Stimulated activated naive B cell treated with anti-CD40 and anti-IgM and Interleukin-4, amounts not matched to agents 10 μg/mL and 1 μg/mL and 100 μg/mL, for 72 hours (primary cell): ENCODE measurements at regions not wholly inside any gene's neighbourhood (a gene's known extent, or its start where the extent isn't known, plus 50 kb on each side); places are given as distances from the start of the nearest gene placed in this dataset.

ENCODE experiments used
- ATAC-seq, 2 donors: fragments of 150-1000 bp; cut with Tn5 transposase; replicated peaks; 2 replicates each; pipeline ENCODE4 v1.10.0; 2021; ENCODE audit warnings: moderate library complexity in 1 of 2
- DNase-seq: peaks from one replicate; pipeline ENCODE4 v3.0.0; 2021
- H3K27ac Mint-ChIP-seq: one replicate; pipeline ENCODE4 v1.8.0; 2022; ENCODE audit warnings: mild to moderate bottlenecking, mixed read lengths
- H3K27me3 Mint-ChIP-seq, 2 donors: one replicate each; pipeline ENCODE4 v1.8.0; 2022; ENCODE audit warnings: mixed read lengths in 2 of 2
- H3K36me3 Mint-ChIP-seq, 2 donors: one replicate each; pipeline ENCODE4 v1.8.0; 2022; ENCODE audit warnings: mixed read lengths in 2 of 2, mild to moderate bottlenecking in 1 of 2
- H3K4me1 Mint-ChIP-seq, 2 donors: one replicate each; pipeline ENCODE4 v1.8.0; 2022; ENCODE audit warnings: mixed read lengths in 2 of 2, mild to moderate bottlenecking in 1 of 2
- H3K4me3 Mint-ChIP-seq, 2 donors: one replicate each; pipeline ENCODE4 v1.8.0; 2022; ENCODE audit warnings: mild to moderate bottlenecking in 2 of 2, mixed read lengths in 2 of 2, moderate library complexity in 1 of 2
- H3K9me3 Mint-ChIP-seq, 2 donors: one replicate each; pipeline ENCODE4 v1.8.0; 2022; ENCODE audit warnings: mixed read lengths in 2 of 2, mild to moderate bottlenecking in 1 of 2

DNA sequence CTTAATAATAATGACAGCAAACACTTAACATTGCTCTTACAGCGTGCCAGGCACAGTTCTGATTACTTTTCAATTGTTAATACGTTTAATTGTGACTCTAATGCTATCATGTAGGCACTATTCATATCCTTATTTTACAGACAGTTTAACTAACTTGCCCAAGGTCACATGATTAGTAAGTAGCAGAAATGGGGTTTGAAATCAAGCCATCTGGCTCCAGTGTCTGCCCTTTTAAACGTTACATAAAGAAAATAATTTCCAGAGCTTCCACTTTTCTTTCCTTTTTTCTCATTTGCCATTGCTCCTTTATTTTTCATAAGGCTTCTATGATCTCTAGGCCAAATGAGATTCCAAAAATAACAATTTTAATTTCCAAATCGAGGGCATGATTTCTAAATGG lies 50.6 kb upstream of the IKZF2 start:
- no peak overlapping the region for H3K4me3 Mint-ChIP-seq

DNA sequence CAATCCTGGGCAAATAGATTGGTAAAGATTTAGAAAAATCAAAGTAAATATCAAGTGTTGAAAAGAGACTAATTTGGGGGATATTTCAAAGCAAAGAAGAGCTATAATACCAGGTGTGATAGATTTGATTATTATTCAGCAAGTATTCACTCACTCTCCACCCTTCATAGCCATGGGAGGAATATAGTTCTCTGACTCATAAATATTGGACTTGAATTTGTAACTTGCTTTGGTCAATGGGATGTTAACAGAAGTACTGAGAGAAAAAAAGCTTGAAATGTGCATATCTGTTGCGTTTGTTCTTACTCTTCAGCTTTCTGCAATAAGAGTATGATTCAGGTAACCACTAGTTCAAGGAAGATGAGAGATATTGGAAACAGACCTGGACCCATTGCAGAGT lies 54.5 kb upstream of the IKZF2 start:
- no peak for DNase-seq
- H3K27me3 Mint-ChIP-seq, result no peaks in the 10 kb centered on the region
- H3K4me3 Mint-ChIP-seq, result no peak overlapping the region
- H3K4me1 Mint-ChIP-seq, result peaks cover 4 to 17% of the 10 kb centered on the region in 2 donors
- H3K36me3 Mint-ChIP-seq, result no peaks in the 10 kb centered on the region
- peaks cover 4 to 7% of the 10 kb centered on the region in 2 donors for H3K9me3 Mint-ChIP-seq
- no peak for ATAC-seq
- no peak overlapping the region for H3K27ac Mint-ChIP-seq

More for the DNA sequence above, 50.6 kb upstream of the IKZF2 start:
- DNase-seq, result no peak
- ATAC-seq, result no peak
- H3K9me3 Mint-ChIP-seq, result peaks cover 9 to 11% of the 10 kb centered on the region in 2 donors
- H3K27me3 Mint-ChIP-seq, result no peaks in the 10 kb centered on the region
- H3K36me3 Mint-ChIP-seq, result peaks cover 0 to 4% of the 10 kb centered on the region in 2 donors
- H3K4me1 Mint-ChIP-seq, result peaks cover 6 to 25% of the 10 kb centered on the region in 2 donors
- no peak overlapping the region for H3K27ac Mint-ChIP-seq

DNA sequence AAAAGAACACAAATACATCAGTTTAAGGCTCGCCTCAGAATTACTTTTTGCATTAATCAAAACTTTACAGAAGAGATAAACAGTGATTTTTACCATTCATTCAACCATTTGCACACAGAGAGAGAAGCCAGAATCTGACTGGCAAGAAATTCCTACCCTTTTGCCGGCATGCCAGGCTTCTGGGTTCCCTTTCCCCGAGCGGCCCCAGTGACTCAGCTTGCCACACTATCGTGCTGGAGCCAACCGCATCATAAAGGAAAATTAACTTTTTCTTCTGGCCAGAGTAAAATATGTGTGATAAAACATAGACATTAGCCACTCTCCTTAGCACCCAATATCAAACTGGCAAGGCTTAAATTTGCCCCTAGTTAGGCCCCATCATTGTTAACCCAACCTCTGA lies 61.8 kb upstream of the IKZF2 start:
- Mint-ChIP-seq H3K27ac (no peak overlapping the region), H3K4me1 (no peaks in the 10 kb centered on the region), H3K27me3 (no peaks in the 10 kb centered on the region), H3K9me3 (peaks cover 0 to under 1% of the 10 kb centered on the region in 2 donors), H3K36me3 (no peaks in the 10 kb centered on the region), H3K4me3 (no peak overlapping the region)
- DNase-seq, result no peak
- no peak for ATAC-seq

DNA sequence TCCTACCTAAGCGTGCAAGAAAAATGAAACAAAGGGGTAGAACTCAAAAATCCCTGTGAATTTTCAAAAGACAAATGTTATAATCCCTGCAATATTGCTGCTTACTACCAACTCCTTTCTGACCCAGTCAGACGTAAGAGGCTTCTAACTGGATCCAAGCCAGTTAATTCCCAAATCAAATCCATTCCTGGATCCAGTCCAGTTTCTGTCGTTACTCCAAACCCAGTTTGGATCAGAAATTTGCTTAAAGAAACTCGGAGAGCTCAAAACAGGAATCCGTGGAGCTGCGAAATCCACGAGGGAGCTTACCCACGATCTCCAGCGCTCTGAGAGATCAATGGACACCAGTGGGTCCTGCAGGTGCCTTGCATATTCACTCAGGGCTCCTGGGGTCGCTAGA lies 62.8 kb upstream of the IKZF2 start:
- Mint-ChIP-seq H3K27ac (no peak overlapping the region), H3K27me3 (no peaks in the 10 kb centered on the region), H3K9me3 (no peaks in the 10 kb centered on the region), H3K36me3 (no peaks in the 10 kb centered on the region), H3K4me1 (no peaks in the 10 kb centered on the region), H3K4me3 (no peak overlapping the region)
- DNase-seq (no peak), ATAC-seq (no peak)

DNA sequence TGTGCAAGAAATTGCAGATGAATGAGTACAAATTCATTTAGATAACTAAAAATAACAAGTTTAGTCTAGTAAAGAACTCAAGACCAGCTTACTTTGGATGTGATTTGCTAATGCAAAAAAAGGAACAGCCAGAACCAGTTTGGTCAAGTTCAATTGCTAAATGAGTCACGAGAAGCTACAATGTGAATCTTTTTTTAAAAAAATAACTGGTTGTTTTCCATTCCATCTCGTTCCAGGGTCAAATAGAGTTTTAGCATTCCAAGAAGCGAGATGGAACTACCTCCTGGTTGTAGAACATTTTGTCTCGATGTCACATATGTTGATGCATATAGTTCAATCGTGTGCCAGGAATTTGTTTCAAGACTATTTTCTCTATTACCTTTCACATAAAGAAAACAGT lies 65.0 kb upstream of the IKZF2 start:
- no peak for DNase-seq
- Mint-ChIP-seq H3K4me1 (peaks cover 5% of the 10 kb centered on the region in 2 donors), H3K27me3 (no peaks in the 10 kb centered on the region), H3K36me3 (no peaks in the 10 kb centered on the region), H3K4me3 (no peak overlapping the region), H3K27ac (no peak overlapping the region), H3K9me3 (peaks cover 0 to 3% of the 10 kb centered on the region in 2 donors)
- ATAC-seq, result no peak

DNA sequence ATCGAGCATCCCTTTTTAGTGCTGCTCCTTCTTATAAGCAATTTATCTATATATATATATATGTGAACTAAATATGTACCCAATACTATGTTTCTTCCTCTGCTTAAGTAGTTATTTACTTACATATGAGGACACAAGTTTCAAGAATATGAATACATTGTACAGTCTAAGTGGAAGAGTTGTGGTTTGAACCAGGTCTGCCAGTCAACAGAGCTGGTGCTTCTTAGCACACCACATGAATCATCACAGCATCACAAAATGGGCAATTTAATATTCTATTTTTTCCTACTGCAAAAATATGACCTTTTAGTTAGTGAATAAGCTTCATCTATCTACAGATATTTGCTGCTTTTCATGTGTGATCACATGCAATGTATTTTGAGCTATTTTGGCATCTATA lies 64.4 kb upstream of the SPAG16 start:
- Mint-ChIP-seq H3K4me3 (no peak overlapping the region), H3K27ac (no peak overlapping the region), H3K4me1 (peaks cover 5 to 10% of the 10 kb centered on the region in 2 donors), H3K36me3 (no peaks in the 10 kb centered on the region), H3K27me3 (no peaks in the 10 kb centered on the region), H3K9me3 (peaks cover 0 to 3% of the 10 kb centered on the region in 2 donors)
- no peak for DNase-seq
- ATAC-seq, result peak; percentile 38 to 52

DNA sequence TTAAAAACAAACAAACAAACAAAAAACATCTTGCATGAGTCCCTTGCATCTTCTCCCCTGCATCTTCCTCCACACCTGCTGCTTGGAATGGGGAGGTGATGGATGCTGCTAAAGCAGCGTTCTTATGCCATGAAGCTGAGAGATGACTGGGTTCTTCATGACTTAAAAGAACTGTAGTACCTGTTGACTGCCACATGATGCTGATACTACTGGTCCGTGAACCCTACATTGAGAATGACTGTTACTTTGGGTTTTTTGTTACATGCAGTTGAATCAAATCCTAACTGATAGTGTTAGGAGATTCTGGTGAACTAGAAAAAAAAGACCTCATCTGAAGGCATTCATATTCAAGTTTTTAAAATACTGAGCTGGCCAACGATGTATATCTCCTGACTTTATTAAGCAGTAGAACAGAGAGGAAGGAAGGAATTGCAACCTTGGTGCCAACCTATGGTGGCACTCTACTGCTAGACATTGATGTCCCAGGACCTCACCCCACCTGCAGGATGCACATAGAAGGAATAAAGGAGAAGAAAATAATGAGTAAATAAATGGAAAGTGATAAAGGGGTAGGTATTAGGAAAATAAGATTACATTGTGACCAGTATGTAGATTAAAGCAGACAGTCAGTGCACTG lies 63.2 kb upstream of the SPAG16 start:
- no peak overlapping the region for H3K27ac Mint-ChIP-seq
- no peak overlapping the region for H3K4me3 Mint-ChIP-seq
- H3K36me3 Mint-ChIP-seq, result peaks cover 0 to 4% of the 10 kb centered on the region in 2 donors
- peaks cover 0 to 4% of the 10 kb centered on the region in 2 donors for H3K9me3 Mint-ChIP-seq
- no peaks in the 10 kb centered on the region for H3K27me3 Mint-ChIP-seq
- peak; percentile 80 to 85 for ATAC-seq
- DNase-seq, result no peak
- H3K4me1 Mint-ChIP-seq, result peaks cover 9 to 15% of the 10 kb centered on the region in 2 donors

DNA sequence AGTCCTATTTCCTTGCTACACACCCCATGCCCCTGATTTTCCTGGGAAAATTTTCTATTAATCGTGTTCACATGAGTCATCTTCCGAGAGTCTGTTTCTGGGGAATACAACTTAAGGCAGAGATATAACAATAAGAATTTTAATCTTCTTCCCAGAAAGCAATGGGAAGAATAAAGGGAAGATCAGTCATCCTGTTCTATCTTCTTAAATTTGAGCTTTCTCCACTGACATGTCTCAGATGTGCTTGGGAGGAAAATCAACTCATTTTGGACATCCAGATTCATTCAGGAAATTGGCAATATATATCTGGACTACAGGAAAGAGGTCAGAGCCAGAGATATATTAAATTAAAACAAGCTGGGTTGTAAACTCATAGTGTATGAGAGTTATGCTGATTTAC lies 62.3 kb upstream of the SPAG16 start:
- Mint-ChIP-seq H3K27me3 (no peaks in the 10 kb centered on the region), H3K27ac (no peak overlapping the region), H3K9me3 (peaks cover 0 to 6% of the 10 kb centered on the region in 2 donors), H3K36me3 (peaks cover 0 to 4% of the 10 kb centered on the region in 2 donors), H3K4me1 (peaks cover 12 to 23% of the 10 kb centered on the region in 2 donors), H3K4me3 (no peak overlapping the region)
- ATAC-seq (no peak), DNase-seq (no peak)

DNA sequence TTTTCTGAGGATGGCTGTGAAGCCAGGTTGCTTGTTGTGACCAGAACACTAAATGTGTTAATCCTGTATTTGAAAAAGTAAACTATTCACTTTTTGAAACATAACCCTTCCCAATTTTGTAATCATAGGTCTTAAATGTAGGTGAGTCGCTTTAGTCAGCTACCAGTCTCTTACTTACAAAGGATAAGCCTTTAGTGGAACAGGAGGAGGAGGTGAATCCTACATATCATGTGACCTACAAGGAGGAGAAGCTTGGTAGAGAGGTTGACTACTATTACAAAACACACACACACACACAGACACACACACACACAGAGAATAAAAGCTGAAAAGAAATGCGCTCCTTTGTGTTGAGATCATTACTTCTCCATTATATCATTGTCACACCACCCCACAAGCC lies 59.9 kb upstream of the SPAG16 start:
- peaks cover 0 to 4% of the 10 kb centered on the region in 2 donors for H3K36me3 Mint-ChIP-seq
- DNase-seq (no peak), ATAC-seq (no peak)
- no peak overlapping the region for H3K4me3 Mint-ChIP-seq
- peaks cover 19 to 42% of the 10 kb centered on the region in 2 donors for H3K4me1 Mint-ChIP-seq
- peaks cover 0 to 7% of the 10 kb centered on the region in 2 donors for H3K9me3 Mint-ChIP-seq
- no peaks in the 10 kb centered on the region for H3K27me3 Mint-ChIP-seq
- no peak overlapping the region for H3K27ac Mint-ChIP-seq

DNA sequence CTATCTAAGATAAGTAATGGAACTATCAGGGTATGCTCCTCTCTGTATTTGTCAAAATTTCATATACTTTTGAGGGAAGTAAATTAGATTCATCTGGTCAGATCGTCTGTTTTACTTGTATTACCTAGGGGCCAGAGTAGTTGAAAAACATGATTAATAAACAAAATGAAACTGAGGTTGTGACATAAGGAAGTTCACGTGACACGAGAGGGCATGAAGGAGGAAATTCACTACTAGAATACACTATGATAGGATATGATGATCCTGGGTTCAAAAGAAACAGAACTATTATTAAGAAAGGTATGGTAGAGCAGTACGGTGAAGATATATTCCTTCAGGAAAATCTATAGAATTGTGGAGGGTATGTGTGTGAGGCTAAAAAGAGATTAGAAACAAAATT lies 58.4 kb upstream of the SPAG16 start:
- Mint-ChIP-seq H3K9me3 (peaks cover 0 to 7% of the 10 kb centered on the region in 2 donors), H3K27ac (peak overlapping the region; percentile 22), H3K4me3 (no peak overlapping the region), H3K27me3 (no peaks in the 10 kb centered on the region), H3K36me3 (peaks cover 0 to 4% of the 10 kb centered on the region in 2 donors), H3K4me1 (peaks cover 25 to 57% of the 10 kb centered on the region in 2 donors)
- DNase-seq (no peak), ATAC-seq (no peak)

DNA sequence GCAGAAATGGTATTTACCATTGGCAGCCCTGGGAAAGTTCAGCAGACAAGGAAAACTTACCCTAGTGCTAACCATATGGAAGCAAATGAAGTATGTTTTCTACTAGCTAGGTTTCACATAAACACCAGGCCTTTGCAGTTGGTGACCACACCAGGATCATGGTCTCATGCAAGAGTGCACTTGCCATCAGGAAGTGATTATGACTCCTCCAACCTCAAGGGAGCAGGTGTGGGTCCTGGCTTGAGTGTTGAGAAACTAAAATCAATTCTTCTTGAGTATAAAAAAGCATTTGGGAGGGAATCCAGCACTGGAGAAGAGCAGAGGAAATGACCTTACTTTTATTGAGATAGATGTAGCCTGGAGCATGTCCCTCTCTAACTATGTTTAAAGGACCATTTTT lies 56.8 kb upstream of the SPAG16 start:
- H3K27me3 Mint-ChIP-seq, result no peaks in the 10 kb centered on the region

DNA sequence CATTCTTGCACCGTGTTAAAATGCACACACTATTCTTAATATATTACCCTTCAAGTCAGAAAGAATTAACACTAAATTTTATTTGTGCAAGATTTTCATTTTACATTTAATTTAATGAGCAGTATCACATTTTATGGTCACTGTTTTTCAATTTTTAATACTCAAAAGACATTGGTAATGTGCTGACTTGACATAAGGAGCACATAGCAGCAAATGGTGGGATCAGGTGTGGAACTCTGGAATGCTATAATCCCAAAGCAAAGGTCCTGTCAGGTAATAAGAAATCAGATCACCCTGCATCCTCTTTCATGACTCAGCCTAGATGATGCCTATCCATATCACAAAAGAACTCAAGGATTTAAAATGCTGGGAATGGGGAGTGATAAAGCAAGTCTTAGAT lies 55.6 kb upstream of the SPAG16 start:
- ATAC-seq (no peak), DNase-seq (no peak)
- no peaks in the 10 kb centered on the region for H3K27me3 Mint-ChIP-seq
- H3K4me3 Mint-ChIP-seq, result no peak overlapping the region
- peaks cover 0 to 4% of the 10 kb centered on the region in 2 donors for H3K9me3 Mint-ChIP-seq
- H3K4me1 Mint-ChIP-seq, result peaks cover 32 to 62% of the 10 kb centered on the region in 2 donors
- peaks cover 0 to 4% of the 10 kb centered on the region in 2 donors for H3K36me3 Mint-ChIP-seq
- no peak overlapping the region for H3K27ac Mint-ChIP-seq

More for the DNA sequence above, 56.8 kb upstream of the SPAG16 start:
- H3K36me3 Mint-ChIP-seq, result peaks cover 0 to 4% of the 10 kb centered on the region in 2 donors
- peak overlapping the region; percentile 32 for H3K27ac Mint-ChIP-seq
- DNase-seq (peak; percentile 50), ATAC-seq (peak; percentile 95 to 96)
- H3K4me1 Mint-ChIP-seq, result peaks cover 22 to 54% of the 10 kb centered on the region in 2 donors
- peaks cover 0 to 4% of the 10 kb centered on the region in 2 donors for H3K9me3 Mint-ChIP-seq
- peak overlapping the region in 1 of 2 donors; percentile 20 for H3K4me3 Mint-ChIP-seq

DNA sequence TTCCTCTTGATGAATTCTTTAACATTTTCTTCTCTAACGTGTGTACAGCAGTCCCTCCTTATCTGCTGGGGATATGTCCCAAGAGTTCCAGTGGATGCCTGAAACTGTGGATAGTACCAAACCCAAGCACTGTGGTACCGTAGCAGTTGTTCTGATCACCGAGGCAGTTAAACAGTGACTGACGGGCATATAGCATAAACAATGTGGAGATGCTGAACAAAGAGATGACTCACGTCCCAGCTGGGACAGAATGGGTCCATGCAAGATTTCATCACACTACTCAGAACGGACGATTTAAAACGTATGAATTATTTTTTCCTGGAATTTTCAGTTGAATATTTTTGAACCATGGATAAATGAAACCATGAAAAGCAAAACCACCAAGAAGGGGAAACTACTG lies 54.5 kb upstream of the SPAG16 start:
- Mint-ChIP-seq H3K9me3 (peaks cover 0 to 4% of the 10 kb centered on the region in 2 donors), H3K4me3 (peak overlapping the region in 1 of 2 donors; percentile 70), H3K27ac (peak overlapping the region; percentile 90), H3K36me3 (peaks cover 0 to 4% of the 10 kb centered on the region in 2 donors), H3K27me3 (no peaks in the 10 kb centered on the region), H3K4me1 (peaks cover 42 to 73% of the 10 kb centered on the region in 2 donors)
- ATAC-seq (peak in 1 of 2 donors; percentile 34), DNase-seq (no peak)

DNA sequence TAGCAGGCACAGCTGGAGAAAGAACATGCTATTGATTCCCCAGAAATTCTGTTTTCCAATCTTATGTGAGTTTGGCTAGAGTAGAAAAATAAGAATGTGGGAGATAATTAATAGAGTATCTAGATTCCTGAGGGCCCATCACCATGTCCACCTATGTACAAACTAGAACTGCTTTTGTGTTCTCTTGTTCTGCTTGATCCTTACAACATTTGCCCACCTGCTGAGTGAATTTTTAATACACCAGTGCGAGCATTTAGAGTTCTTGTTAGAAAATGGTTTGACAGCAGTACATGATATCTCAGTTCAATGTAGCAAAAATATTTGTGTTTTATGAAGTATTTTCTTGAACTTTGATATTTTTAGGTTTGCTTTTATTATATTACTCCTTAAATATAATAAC lies 52.3 kb upstream of the SPAG16 start:
- DNase-seq, result no peak
- no peak overlapping the region for H3K27ac Mint-ChIP-seq
- peaks cover 37 to 72% of the 10 kb centered on the region in 2 donors for H3K4me1 Mint-ChIP-seq
- H3K9me3 Mint-ChIP-seq, result peaks cover 0 to 1% of the 10 kb centered on the region in 2 donors
- no peak overlapping the region for H3K4me3 Mint-ChIP-seq
- H3K36me3 Mint-ChIP-seq, result no peaks in the 10 kb centered on the region
- no peaks in the 10 kb centered on the region for H3K27me3 Mint-ChIP-seq
- ATAC-seq, result no peak

DNA sequence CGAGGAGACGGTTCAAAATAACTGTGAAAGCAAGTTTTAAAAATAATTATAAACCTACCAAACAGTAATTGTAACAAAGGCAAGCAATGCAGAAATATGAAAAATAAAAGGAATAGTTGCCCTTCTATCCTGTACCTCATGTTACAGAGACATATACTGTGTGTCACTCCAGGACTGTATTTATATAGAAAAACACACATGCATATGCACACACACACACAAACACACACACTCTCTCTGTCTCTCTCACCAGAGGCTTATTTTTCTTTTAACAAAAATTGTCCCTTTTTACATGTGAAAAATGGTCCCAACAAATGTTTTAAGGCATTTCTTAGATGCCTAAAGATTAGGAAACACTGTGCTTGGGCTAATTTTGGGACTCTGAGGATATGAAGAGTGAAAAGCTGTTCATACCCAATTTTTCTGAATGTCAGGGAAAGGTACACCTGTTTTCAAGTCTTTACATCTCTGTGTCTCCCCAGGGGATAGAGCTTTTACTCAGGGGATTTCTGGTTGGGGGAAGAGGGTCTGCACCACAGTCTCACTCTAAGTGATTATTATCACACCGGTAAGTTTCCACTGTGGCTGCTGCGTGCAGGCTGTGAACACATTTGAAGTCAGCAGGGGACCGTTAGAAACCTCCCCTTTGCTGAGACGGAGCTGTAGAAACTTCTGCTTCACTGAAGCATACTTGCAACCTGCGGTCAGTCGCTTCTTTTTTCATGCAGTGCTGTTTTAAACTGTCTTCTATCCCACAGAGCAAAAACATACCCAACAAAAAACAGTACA lies 51.4 kb upstream of the SPAG16 start:
- DNase-seq, result peak; percentile 88
- peak overlapping the region; percentile 52 to 66 for H3K4me3 Mint-ChIP-seq
- no peaks in the 10 kb centered on the region for H3K9me3 Mint-ChIP-seq
- H3K36me3 Mint-ChIP-seq, result no peaks in the 10 kb centered on the region
- H3K27ac Mint-ChIP-seq, result peak overlapping the region; percentile 93
- ATAC-seq, result peak; percentile 97 to 98
- no peaks in the 10 kb centered on the region for H3K27me3 Mint-ChIP-seq
- peaks cover 32 to 71% of the 10 kb centered on the region in 2 donors for H3K4me1 Mint-ChIP-seq
